OCI-LY7 (cell line): ENCODE measurements at regions not wholly inside any gene's neighbourhood (a gene's known extent, or its start where the extent isn't known, plus 50 kb on each side); places are given as distances from the start of the nearest gene placed in this dataset.

Experiments used
- CTCF ChIP-seq: fragments of 200-600 bp; sonication (generic); conservative IDR thresholded peaks from 2 replicates; pipeline ENCODE4 v1.5.1; 2014; ENCODE audit warnings: mild to moderate bottlenecking, antibody characterized with exemption, low read length, moderate library complexity, mixed read lengths
- EZH2phosphoT487 ChIP-seq: fragments of 200-600 bp; sonication (generic); IDR thresholded peaks from 2 replicates; pipeline ENCODE4 v1.6.1; 2018; ENCODE audit warnings: low read depth, borderline replicate concordance, mild to moderate bottlenecking, mixed run types, antibody characterized with exemption, low read length, moderate library complexity, mixed read lengths

GRCh38 chr7:408751-409311 is 110.8 kb downstream of the PDGFA start:
- TF ChIP-seq CTCF (no peak), EZH2phosphoT487 (no peak)
